K562 (cell line): ENCODE measurements at regions not wholly inside any gene's neighbourhood (a gene's known extent, or its start where the extent isn't known, plus 50 kb on each side); places are given as distances from the start of the nearest gene placed in this dataset.

Source experiments
- BMI1 ChIP-seq: fragments of 150-350 bp; IDR thresholded peaks from 2 replicates; pipeline ENCODE4 v1.6.1; 2014; ENCODE audit warnings: low read length
- JUNB ChIP-seq: fragments of 450-650 bp; formaldehyde crosslinking; conservative IDR thresholded peaks from 2 replicates; pipeline ENCODE4 v1.4.0; 2020; ENCODE audit warnings: mild to moderate bottlenecking
- KHSRP ChIP-seq: fragments of 450-650 bp; IDR thresholded peaks from 2 replicates; pipeline ENCODE4 v1.6.1; 2017
- MGA ChIP-seq: fragments of 450-650 bp; IDR thresholded peaks from 2 replicates; pipeline ENCODE4 v1.6.1; 2016; ENCODE audit warnings: mild to moderate bottlenecking, moderate library complexity
- NBN ChIP-seq: fragments of 450-650 bp; IDR thresholded peaks from 2 replicates; pipeline ENCODE4 v1.6.1; 2016; ENCODE audit warnings: low read depth, mild to moderate bottlenecking
- NFATC3 ChIP-seq: fragments of 450-650 bp; IDR thresholded peaks from 2 replicates; pipeline ENCODE4 v1.6.1; 2017; ENCODE audit warnings: mild to moderate bottlenecking
- NFYB ChIP-seq: IDR thresholded peaks from 2 replicates; pipeline ENCODE4 v1.6.1; 2011; ENCODE audit warnings: mild to moderate bottlenecking, moderate library complexity; ENCODE audit not compliant: insufficient read length; ENCODE audit errors: extremely low read depth
- POLR3A ChIP-seq: IDR thresholded peaks from 2 replicates; pipeline ENCODE4 v1.6.1; 2011; ENCODE audit warnings: borderline replicate concordance, mild to moderate bottlenecking, moderate library complexity; ENCODE audit not compliant: insufficient read length, insufficient read depth; ENCODE audit errors: extremely low read depth
- RAD21 ChIP-seq, 2 experiments: fragments of 250-450 bp in 1 of 2; fragments of 450-650 bp in 1 of 2; sonication (Bioruptor Pico) in 1 of 2; formaldehyde crosslinking in 1 of 2; IDR thresholded peaks in 1 of 2; conservative IDR thresholded peaks in 1 of 2; 2 replicates each; pipeline versions ENCODE4 v1.4.0 to v1.8.0; 2020 to 2022; ENCODE audit warnings: mild to moderate bottlenecking in 2 of 2, moderate library complexity in 1 of 2
- TF ChIP-seq, protein P1 (sequence below): fragments of 450-650 bp; formaldehyde crosslinking; IDR thresholded peaks from 2 replicates; pipeline ENCODE4 v1.4.0; 2020; ENCODE audit warnings: mild to moderate bottlenecking, moderate library complexity
- TF ChIP-seq, protein P2 (sequence below): fragments of 450-650 bp; conservative IDR thresholded peaks from 2 replicates; pipeline ENCODE4 v1.6.1; 2016; ENCODE audit warnings: missing genetic modification characterization, low read depth, mild to moderate bottlenecking, control low read depth, missing compliant biosample characterization

- no peak; the same call in 1 of the 2 replicates for TF ChIP-seq MGA
- no peak for TF ChIP-seq POLR3A
- TF ChIP-seq NFATC3 = 0 out of 2 replicates have a peak, but pooled peaks have one; percentile 28
- TF ChIP-seq RAD21 (CRISPR knock-in tag; conservative IDR thresholded peaks at IDR 0.05 in 1 of 2, IDR thresholded peaks at IDR 0.05 in 1 of 2) = peak; percentile 97 to 98
- TF ChIP-seq, protein P1, sequence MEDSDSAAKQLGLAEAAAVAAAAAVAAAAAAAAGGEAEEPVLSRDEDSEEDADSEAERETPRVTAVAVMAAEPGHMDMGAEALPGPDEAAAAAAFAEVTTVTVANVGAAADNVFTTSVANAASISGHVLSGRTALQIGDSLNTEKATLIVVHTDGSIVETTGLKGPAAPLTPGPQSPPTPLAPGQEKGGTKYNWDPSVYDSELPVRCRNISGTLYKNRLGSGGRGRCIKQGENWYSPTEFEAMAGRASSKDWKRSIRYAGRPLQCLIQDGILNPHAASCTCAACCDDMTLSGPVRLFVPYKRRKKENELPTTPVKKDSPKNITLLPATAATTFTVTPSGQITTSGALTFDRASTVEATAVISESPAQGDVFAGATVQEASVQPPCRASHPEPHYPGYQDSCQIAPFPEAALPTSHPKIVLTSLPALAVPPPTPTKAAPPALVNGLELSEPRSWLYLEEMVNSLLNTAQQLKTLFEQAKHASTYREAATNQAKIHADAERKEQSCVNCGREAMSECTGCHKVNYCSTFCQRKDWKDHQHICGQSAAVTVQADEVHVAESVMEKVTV = peak; percentile 88
- TF ChIP-seq BMI1 = no peak
- TF ChIP-seq, protein P2, sequence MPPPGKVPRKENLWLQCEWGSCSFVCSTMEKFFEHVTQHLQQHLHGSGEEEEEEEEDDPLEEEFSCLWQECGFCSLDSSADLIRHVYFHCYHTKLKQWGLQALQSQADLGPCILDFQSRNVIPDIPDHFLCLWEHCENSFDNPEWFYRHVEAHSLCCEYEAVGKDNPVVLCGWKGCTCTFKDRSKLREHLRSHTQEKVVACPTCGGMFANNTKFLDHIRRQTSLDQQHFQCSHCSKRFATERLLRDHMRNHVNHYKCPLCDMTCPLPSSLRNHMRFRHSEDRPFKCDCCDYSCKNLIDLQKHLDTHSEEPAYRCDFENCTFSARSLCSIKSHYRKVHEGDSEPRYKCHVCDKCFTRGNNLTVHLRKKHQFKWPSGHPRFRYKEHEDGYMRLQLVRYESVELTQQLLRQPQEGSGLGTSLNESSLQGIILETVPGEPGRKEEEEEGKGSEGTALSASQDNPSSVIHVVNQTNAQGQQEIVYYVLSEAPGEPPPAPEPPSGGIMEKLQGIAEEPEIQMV (tag) = no peak
- TF ChIP-seq NBN = no peak
- TF ChIP-seq JUNB = 0 out of 2 replicates have a peak, but pooled peaks have one; percentile 8
- no peak for TF ChIP-seq NFYB
- TF ChIP-seq KHSRP = no peak
Measured at GRCh38 chr21:35400233-35400939, 351.3 kb upstream of the RUNX1 start (continued).
